GM21723 (cell line): ENCODE measurements at regions not wholly inside any gene's neighbourhood (a gene's known extent, or its start where the extent isn't known, plus 50 kb on each side); places are given as distances from the start of the nearest gene placed in this dataset.

Experiments used
- ATAC-seq: cut with Tn5 transposase; IDR thresholded peaks from one replicate; pipeline ENCODE4 v1.9.1; 2021; ENCODE audit warnings: mild to moderate bottlenecking, moderate library complexity; ENCODE audit not compliant: unreplicated experiment

- no peak for ATAC-seq
Observed at GRCh38 chr16:66152823-66153393, 213.6 kb upstream of the CDH5 start.

- no peak for ATAC-seq
Observed at GRCh38 chr16:66152181-66152580, 214.3 kb upstream of the CDH5 start.

GRCh38 chr16:66150698-66151482, 215.6 kb upstream of the CDH5 start:
- no peak for ATAC-seq

GRCh38 chr16:66147291-66147690, 219.2 kb upstream of the CDH5 start:
- ATAC-seq, result no peak

- no peak for ATAC-seq
Observed at GRCh38 chr16:66146798-66147197, 219.7 kb upstream of the CDH5 start.

GRCh38 chr16:66144641-66145040, 221.8 kb upstream of the CDH5 start:
- ATAC-seq, result no peak

- no peak for ATAC-seq
Observed at GRCh38 chr16:66143415-66143814, 223.1 kb upstream of the CDH5 start.

- no peak for ATAC-seq
Observed at GRCh38 chr16:66141885-66142284, 224.6 kb upstream of the CDH5 start.

- no peak for ATAC-seq
Observed at GRCh38 chr16:66137853-66138252, 228.6 kb upstream of the CDH5 start.

GRCh38 chr16:66136841-66137240, 229.7 kb upstream of the CDH5 start:
- no peak for ATAC-seq

GRCh38 chr16:66135838-66136237, 230.7 kb upstream of the CDH5 start:
- ATAC-seq, result no peak

- no peak for ATAC-seq
Observed at GRCh38 chr16:66135421-66135831, 231.1 kb upstream of the CDH5 start.

GRCh38 chr16:66134875-66135274, 231.6 kb upstream of the CDH5 start:
- no peak for ATAC-seq

GRCh38 chr16:66133643-66134338, 232.7 kb upstream of the CDH5 start:
- ATAC-seq, result no peak

GRCh38 chr16:66131895-66132294, 234.6 kb upstream of the CDH5 start:
- ATAC-seq, result no peak

GRCh38 chr16:66131156-66131807, 235.2 kb upstream of the CDH5 start:
- no peak for ATAC-seq

- ATAC-seq, result no peak
Observed at GRCh38 chr16:66130296-66130905, 236.1 kb upstream of the CDH5 start.

GRCh38 chr16:66129196-66129595, 237.3 kb upstream of the CDH5 start:
- ATAC-seq, result no peak

GRCh38 chr16:66128371-66128770, 238.1 kb upstream of the CDH5 start:
- ATAC-seq, result no peak

GRCh38 chr16:66127459-66128370, 238.8 kb upstream of the CDH5 start:
- no peak for ATAC-seq
